Brain microvascular endothelial cell (primary cell): ENCODE measurements at regions not wholly inside any gene's neighbourhood (a gene's known extent, or its start where the extent isn't known, plus 50 kb on each side); places are given as distances from the start of the nearest gene placed in this dataset.

Experiments used
- DNase-seq: peaks from one replicate; pipeline ENCODE4 v3.0.0-alpha.2; 2020
- H3K27ac ChIP-seq: fragments of 250-450 bp; sonication (Bioruptor Pico); 2 replicates; pipeline ENCODE4 v1.5.1; 2020; ENCODE audit warnings: mild to moderate bottlenecking, moderate library complexity
- H3K27me3 ChIP-seq: fragments of 250-450 bp; sonication (Bioruptor Pico); replicated peaks from 2 replicates; pipeline ENCODE4 v1.5.1; 2020; ENCODE audit warnings: mild to moderate bottlenecking
- H3K36me3 ChIP-seq: fragments of 250-450 bp; sonication (Bioruptor Pico); replicated peaks from 2 replicates; pipeline ENCODE4 v1.5.1; 2020; ENCODE audit warnings: mild to moderate bottlenecking
- H3K4me3 ChIP-seq: 2 replicates; pipeline ENCODE4 v1.5.1; 2011; ENCODE audit warnings: low read depth, mild to moderate bottlenecking, control low read depth, low read length, moderate library complexity
- in situ Hi-C: cut with HindIII; loops from 2 replicates; pipeline ENCODE4 v1.10.0; 2017; ENCODE audit warnings: low sequenced_read_pairs, low pct_ligation_motif_present
- TF ChIP-seq, protein P1 (sequence below): IDR thresholded peaks from 2 replicates; pipeline ENCODE4 v1.5.1; 2011; ENCODE audit warnings: low read depth, mild to moderate bottlenecking, moderate library complexity, low read length, control low read depth, inconsistent platforms; ENCODE audit errors: missing control alignments

DNA sequence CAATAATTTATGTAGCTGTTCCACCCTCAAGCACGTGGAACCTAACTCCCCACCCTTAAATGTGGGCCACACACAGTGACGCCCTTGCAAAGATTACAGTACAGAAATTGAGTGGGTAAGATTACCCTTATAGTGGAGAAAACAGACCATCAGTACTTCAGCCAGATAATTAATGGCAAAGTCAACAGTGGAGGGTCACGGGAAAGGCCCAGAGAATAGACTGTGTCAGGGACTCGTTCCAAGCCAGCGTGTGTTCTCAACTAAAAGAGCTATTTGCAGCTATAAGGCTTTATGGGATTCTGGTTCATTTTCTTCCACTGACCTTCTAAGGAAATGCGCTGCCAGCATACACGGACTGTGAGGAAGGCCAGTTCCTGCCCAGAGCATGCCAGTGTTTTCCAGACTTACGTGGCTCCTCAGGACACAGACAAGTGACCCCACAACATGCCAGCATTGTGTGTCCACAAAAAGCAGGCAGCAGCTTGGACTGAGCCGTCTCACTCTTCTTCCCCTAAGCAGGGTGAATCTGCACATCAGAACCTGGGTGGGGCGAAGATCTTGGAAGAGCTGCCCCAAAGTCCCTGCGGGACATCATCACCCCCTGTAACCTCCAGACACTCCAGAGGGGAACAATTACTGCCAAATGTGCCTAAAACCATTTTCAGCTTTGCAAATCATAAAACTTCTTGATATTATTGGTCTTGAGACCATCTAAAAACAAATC, 428.5 kb downstream of the OCA2 start:
- H3K27me3 ChIP-seq: no peaks in the 10 kb centered on the region

DNA sequence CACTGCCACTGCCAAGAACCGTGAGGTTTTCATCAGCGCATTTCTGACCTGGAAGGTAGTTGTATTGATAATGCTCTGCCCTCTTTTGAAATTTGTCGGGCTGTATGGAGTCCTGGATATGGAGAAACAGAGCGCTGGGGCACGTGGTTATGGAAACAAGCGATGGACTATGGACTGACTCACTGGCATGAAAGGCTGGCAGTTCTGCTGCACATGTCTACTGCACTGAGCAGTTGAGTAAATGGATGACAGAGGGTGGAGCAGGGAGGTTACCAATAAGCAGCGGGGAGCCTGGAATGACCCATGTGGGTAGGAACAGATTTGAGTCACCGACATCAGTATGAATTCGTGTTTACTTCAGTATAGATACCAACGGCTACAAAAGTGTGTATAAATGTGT, 429.5 kb downstream of the OCA2 start:
- no peaks in the 10 kb centered on the region for H3K27me3 ChIP-seq
- TF ChIP-seq, protein P1, sequence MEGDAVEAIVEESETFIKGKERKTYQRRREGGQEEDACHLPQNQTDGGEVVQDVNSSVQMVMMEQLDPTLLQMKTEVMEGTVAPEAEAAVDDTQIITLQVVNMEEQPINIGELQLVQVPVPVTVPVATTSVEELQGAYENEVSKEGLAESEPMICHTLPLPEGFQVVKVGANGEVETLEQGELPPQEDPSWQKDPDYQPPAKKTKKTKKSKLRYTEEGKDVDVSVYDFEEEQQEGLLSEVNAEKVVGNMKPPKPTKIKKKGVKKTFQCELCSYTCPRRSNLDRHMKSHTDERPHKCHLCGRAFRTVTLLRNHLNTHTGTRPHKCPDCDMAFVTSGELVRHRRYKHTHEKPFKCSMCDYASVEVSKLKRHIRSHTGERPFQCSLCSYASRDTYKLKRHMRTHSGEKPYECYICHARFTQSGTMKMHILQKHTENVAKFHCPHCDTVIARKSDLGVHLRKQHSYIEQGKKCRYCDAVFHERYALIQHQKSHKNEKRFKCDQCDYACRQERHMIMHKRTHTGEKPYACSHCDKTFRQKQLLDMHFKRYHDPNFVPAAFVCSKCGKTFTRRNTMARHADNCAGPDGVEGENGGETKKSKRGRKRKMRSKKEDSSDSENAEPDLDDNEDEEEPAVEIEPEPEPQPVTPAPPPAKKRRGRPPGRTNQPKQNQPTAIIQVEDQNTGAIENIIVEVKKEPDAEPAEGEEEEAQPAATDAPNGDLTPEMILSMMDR: no peak
- H3K4me3 ChIP-seq: no peak overlapping the region
- in situ Hi-C loops: no loop called here
- no peaks in the 10 kb centered on the region for H3K36me3 ChIP-seq
- DNase-seq: no peak
- H3K27ac ChIP-seq: no peak overlapping the region

More for the DNA sequence above, 428.5 kb downstream of the OCA2 start:
- DNase-seq: no peak
- H3K36me3 ChIP-seq: no peaks in the 10 kb centered on the region
- TF ChIP-seq, protein P1: no peak
- H3K27ac ChIP-seq: no peak overlapping the region
- in situ Hi-C loops: no loop called here
- no peak overlapping the region for H3K4me3 ChIP-seq

DNA sequence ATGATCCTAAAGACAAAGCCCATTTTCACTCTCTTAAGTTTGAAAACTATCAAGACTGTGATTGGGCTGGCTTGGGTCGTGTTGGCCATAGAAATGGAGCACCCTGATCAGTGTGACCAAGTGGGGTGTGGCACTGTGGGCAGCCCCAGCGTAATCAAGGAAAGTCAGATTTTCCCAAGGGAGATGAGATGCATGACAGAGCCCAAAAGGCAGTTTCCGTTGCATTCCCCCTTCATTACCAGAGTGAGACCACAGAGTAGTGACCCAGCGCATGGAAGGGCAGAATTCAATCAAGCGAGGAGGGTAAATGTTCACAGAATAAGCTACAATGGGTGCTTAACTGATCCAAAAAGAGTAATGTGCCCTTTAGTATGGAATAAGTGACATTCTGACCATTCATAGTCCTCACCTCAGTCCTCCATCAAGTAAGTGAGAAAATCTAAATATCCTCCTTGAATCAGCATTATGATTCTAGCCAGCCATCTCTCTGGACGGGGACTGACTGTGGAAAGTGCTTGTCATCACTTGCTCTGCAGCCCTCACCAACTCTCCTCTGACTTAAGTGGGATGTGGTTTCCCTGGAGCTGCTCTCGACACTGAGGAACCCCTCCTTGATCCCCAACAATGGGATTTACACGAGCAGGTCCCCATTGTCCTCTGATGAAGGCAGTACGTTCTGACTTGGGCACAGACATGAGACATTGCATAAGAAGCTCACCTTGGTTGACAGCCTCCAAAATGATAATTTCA, 430.5 kb downstream of the OCA2 start:
- TF ChIP-seq, protein P1: no peak
- DNase-seq: no peak
- in situ Hi-C loops: no loop called here
- H3K27me3 ChIP-seq: no peaks in the 10 kb centered on the region
- no peak overlapping the region for H3K27ac ChIP-seq
- H3K36me3 ChIP-seq: no peaks in the 10 kb centered on the region
- no peak overlapping the region for H3K4me3 ChIP-seq

DNA sequence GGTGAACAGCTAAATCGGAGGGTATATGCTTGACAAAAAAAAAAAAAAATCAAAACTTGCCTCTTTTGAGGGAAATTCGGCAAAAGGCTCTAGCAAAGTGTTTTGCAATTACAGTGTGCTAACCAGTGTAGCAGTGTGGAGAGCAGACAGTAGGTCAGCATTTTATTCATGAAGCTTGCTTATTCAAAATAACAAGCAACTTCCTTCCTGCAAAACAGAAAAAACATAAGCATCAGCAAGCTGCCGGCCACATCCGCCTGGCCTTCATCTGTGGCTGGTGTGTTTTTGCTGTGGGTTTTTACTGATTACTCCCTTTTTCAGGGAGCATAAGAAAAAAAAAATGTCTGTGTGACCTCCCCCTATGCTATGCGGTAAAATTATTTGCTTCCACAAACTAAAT, 434.1 kb downstream of the OCA2 start:
- DNase-seq: no peak
- H3K4me3 ChIP-seq: no peak overlapping the region
- TF ChIP-seq, protein P1: no peak
- no peaks in the 10 kb centered on the region for H3K27me3 ChIP-seq
- no peak overlapping the region for H3K27ac ChIP-seq
- H3K36me3 ChIP-seq: no peaks in the 10 kb centered on the region
- in situ Hi-C loops: no loop called here

DNA sequence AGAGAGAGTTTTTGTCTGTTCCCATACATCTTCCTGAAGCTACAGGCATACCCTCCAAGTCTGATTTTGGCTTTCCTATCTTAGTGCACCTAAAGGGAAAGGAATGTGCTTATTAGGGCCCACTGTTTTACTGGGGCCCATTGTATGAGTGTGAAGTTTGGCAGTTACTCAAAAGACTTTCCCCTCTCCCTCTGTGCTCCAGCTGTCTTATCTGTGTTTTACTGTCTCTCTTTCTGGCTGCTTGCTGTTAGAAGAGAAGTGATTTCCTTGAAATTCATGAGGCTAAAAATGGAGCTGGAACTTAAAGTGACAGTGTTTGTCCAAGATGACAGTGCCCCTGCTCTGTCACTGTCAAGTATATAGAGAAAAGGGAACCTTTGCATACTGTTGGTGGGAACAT, 436.2 kb downstream of the OCA2 start:
- H3K27me3 ChIP-seq: no peaks in the 10 kb centered on the region
- in situ Hi-C loops: no loop called here
- DNase-seq: no peak
- no peaks in the 10 kb centered on the region for H3K36me3 ChIP-seq
- TF ChIP-seq, protein P1: no peak
- H3K4me3 ChIP-seq: no peak overlapping the region
- no peak overlapping the region for H3K27ac ChIP-seq
